ENCODE measurements at regions not wholly inside any gene's neighbourhood (a gene's known extent, or its start where the extent isn't known, plus 50 kb on each side); places are given as distances from the start of the nearest gene placed in this dataset.

DNA sequence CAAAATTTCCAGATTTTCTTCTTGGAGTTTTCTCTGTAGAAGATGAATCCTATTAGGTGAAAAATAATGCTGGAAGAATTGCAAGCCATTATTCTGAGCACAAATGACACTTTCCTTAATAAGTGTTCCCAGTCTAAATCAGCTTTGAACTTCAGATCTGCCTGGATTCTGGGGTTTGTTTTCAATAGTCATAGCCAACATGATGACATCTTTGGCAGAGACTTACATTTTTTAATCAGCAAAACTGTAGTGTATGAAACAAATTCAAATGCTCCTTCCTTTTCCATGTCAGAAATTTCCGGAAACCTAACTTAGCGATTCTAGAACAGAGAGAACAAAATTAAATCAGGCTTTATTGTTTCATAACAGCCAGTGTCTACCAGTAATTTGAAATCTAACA is 88.5 kb downstream of the TSPAN8 start:
- TF ChIP-seq, protein P1, sequence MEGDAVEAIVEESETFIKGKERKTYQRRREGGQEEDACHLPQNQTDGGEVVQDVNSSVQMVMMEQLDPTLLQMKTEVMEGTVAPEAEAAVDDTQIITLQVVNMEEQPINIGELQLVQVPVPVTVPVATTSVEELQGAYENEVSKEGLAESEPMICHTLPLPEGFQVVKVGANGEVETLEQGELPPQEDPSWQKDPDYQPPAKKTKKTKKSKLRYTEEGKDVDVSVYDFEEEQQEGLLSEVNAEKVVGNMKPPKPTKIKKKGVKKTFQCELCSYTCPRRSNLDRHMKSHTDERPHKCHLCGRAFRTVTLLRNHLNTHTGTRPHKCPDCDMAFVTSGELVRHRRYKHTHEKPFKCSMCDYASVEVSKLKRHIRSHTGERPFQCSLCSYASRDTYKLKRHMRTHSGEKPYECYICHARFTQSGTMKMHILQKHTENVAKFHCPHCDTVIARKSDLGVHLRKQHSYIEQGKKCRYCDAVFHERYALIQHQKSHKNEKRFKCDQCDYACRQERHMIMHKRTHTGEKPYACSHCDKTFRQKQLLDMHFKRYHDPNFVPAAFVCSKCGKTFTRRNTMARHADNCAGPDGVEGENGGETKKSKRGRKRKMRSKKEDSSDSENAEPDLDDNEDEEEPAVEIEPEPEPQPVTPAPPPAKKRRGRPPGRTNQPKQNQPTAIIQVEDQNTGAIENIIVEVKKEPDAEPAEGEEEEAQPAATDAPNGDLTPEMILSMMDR (IDR thresholded peaks at IDR 0.05), result no peak
- TF ChIP-seq POLR2A (IDR thresholded peaks at IDR 0.05), result no peak
